ENCODE measurements at regions not wholly inside any gene's neighbourhood (a gene's known extent, or its start where the extent isn't known, plus 50 kb on each side); places are given as distances from the start of the nearest gene placed in this dataset.
A peak's percentile ranks its signal among the peaks of the same experiment; 100 is the strongest.

DNA sequence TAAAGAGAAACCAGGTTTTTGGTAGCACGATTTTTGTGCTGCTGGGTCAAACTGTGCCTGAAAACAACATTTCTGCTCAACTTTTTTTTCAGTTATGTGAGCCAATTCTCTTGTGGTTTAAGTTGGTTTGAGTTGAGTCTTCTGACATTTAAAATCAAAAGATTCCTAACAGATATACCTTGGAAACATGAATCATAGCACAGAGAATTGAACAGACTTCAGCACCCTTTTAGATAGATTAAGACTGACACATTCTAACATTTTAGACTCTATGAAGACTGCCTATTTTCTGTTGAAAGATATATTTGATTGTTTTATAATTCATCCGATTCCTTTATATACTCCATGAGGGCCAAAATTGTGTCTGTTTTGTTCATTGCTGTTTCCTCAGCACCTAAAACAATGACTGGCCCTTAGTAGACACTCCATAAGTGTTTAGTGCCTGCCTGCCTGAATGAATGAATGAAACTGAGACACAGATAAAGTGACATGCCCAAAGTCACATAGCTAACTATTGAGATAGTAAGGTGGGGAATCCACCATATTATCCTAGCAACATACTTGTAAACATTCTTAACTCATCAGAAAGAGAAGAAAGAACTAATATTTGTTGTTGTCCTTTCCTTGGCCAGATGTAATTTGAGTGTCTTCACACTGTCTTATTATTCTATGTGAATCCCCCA lies 624.0 kb downstream of the MID1IP1 start:
- Histone ChIP-seq H3K23ac (ENCODE audit: low read length in 2 of 2) (no peak overlapping the region), H3K36me3 (ENCODE audit: control insufficient read depth in 1 of 2, insufficient read depth in 2 of 2, low read depth in 1 of 2, low read length in 2 of 2) (no peaks in the 10 kb centered on the region), H2AK5ac (ENCODE audit: low read length, severe bottlenecking) (no peak overlapping the region), H2BK15ac (ENCODE audit: low read depth, poor library complexity, severe bottlenecking) (no peak overlapping the region), H3K79me1 (replicated peaks; ENCODE audit: low read length, poor library complexity, severe bottlenecking) (no peaks in the 10 kb centered on the region), H3K4me1 (ENCODE audit: control insufficient read depth, insufficient read depth, low read depth, low read length) (no peaks in the 10 kb centered on the region), H3K9me3 (ENCODE audit: control insufficient read depth, low read length) (no peaks in the 10 kb centered on the region), H3K9ac (ENCODE audit: low read length) (no peak overlapping the region), H3K27ac (ENCODE audit: low read length, poor library complexity, severe bottlenecking) (no peak overlapping the region), H3K14ac (ENCODE audit: low read length in 2 of 2) (no peak overlapping the region), H3K4me3 (ENCODE audit: insufficient read depth in 1 of 2, low read depth in 1 of 2, low read length in 2 of 2) (no peak overlapping the region), H4K8ac (ENCODE audit: low read length) (no peak overlapping the region), H2BK120ac (ENCODE audit: low read depth, low read length) (no peak overlapping the region), H3K4ac (ENCODE audit: low read depth in 1 of 2, low read length in 2 of 2) (no peak overlapping the region), H2BK12ac (ENCODE audit: low read length in 2 of 2) (no peak overlapping the region), H3K18ac (ENCODE audit: low read depth in 1 of 2, low read length in 2 of 2) (no peak overlapping the region), H2AFZ (ENCODE audit: low read depth, low read length) (no peak overlapping the region), H3K27me3 (ENCODE audit: control insufficient read depth in 1 of 2, insufficient read depth in 1 of 2, low read length in 2 of 2) (peaks cover 0 to 38% of the 10 kb centered on the region in 2 experiments), H2BK5ac (ENCODE audit: low read depth, low read length, poor library complexity, severe bottlenecking) (no peak overlapping the region), H3K4me2 (ENCODE audit: low read length, poor library complexity, severe bottlenecking) (no peak overlapping the region), H4K91ac (ENCODE audit: low read length) (no peak overlapping the region)
- no peak for DNase-seq
- WGBS, result no CpG with 5 or more reads among the region's 2 CpGs

DNA sequence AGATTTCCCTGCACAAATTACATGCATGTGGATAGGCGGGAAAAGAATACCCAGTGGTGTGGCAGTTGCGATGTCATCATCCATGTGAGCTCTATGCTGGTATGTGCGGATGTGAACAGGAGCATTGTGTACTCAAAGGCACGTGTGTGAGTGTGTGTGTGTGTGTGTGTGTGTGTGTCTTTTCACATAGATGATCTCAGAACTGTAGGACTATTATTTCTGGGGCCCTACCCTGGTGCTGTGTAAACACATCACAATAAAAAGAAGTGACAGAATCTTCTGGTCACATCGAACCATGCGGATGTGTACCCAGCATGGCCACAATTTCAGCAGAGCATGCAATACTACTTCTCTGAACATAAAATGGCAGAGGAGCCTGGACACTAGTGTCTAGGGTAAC lies 624.8 kb downstream of the MID1IP1 start:
- no peak for DNase-seq
- 100% methylated on average over 4 of the region's 6 CpGs for WGBS
- Histone ChIP-seq H4K91ac (ENCODE audit: low read length) (no peak overlapping the region), H3K4ac (ENCODE audit: low read depth in 1 of 2, low read length in 2 of 2) (no peak overlapping the region), H3K4me3 (ENCODE audit: insufficient read depth in 1 of 2, low read depth in 1 of 2, low read length in 2 of 2) (no peak overlapping the region), H2BK120ac (ENCODE audit: low read depth, low read length) (no peak overlapping the region), H3K27ac (ENCODE audit: low read length, poor library complexity, severe bottlenecking) (no peak overlapping the region), H3K79me1 (replicated peaks; ENCODE audit: low read length, poor library complexity, severe bottlenecking) (no peaks in the 10 kb centered on the region), H3K4me2 (ENCODE audit: low read length, poor library complexity, severe bottlenecking) (no peak overlapping the region), H2AFZ (ENCODE audit: low read depth, low read length) (no peak overlapping the region), H2BK5ac (ENCODE audit: low read depth, low read length, poor library complexity, severe bottlenecking) (no peak overlapping the region), H4K8ac (ENCODE audit: low read length) (no peak overlapping the region), H3K9me3 (ENCODE audit: control insufficient read depth, low read length) (no peaks in the 10 kb centered on the region), H3K23ac (ENCODE audit: low read length in 2 of 2) (no peak overlapping the region), H3K18ac (ENCODE audit: low read depth in 1 of 2, low read length in 2 of 2) (no peak overlapping the region), H3K4me1 (ENCODE audit: control insufficient read depth, insufficient read depth, low read depth, low read length) (no peaks in the 10 kb centered on the region), H3K27me3 (ENCODE audit: control insufficient read depth in 1 of 2, insufficient read depth in 1 of 2, low read length in 2 of 2) (peaks cover 0 to 38% of the 10 kb centered on the region in 2 experiments), H3K14ac (ENCODE audit: low read length in 2 of 2) (no peak overlapping the region), H3K36me3 (ENCODE audit: control insufficient read depth in 1 of 2, insufficient read depth in 2 of 2, low read depth in 1 of 2, low read length in 2 of 2) (no peaks in the 10 kb centered on the region), H2BK12ac (ENCODE audit: low read length in 2 of 2) (no peak overlapping the region), H2BK15ac (ENCODE audit: low read depth, poor library complexity, severe bottlenecking) (no peak overlapping the region), H2AK5ac (ENCODE audit: low read length, severe bottlenecking) (no peak overlapping the region), H3K9ac (ENCODE audit: low read length) (no peak overlapping the region)

DNA sequence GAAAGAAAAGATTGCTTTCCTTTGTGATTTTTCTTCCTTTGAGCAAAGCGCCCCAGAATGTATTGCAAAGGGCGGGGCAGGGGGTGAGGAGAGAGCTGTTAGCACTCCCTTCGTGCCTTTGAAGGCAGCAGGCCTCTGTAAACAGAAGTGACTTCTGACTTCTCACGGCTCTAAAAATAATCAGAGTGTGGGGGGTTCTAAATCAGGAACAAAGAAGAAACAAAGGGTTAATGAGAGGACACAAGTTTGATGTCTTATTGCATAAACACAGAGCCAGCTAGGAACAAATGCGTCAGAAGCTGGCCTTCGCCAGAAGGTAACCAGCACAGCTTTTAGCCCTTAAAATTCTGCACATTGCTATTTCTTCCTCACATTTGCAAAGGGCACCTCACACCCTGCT lies 626.2 kb downstream of the MID1IP1 start:
- 25% methylated on average over 6 of the region's 6 CpGs for WGBS
- Histone ChIP-seq H3K4me3 (ENCODE audit: insufficient read depth in 1 of 2, low read depth in 1 of 2, low read length in 2 of 2) (no peak overlapping the region), H3K18ac (ENCODE audit: low read depth in 1 of 2, low read length in 2 of 2) (no peak overlapping the region)

DNA sequence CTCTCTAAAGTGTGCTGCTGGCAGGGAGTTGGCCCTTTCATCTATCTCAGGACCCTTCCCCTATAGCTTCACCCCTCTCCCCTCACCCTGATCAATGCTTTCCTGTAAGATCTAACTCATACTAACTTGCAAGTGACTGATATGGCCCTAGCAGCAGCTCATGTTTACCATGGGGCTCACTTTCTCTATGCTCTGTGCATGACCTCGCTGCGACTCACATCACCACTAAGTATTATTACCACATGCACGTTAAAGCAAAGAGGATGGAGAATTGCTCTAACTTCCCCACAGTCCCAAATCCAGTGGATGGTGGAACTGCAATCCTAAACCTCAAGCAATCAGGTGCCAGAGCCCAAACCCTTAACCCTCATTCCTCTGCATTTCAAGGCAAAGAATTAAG lies 626.6 kb downstream of the MID1IP1 start:
- no peaks in the 10 kb centered on the region for H3K4me1 ChIP-seq (ENCODE audit: control insufficient read depth, insufficient read depth, low read depth, low read length)
- no peak overlapping the region for H3K23ac ChIP-seq (ENCODE audit: low read length in 2 of 2)
- peaks cover 0 to 42% of the 10 kb centered on the region in 2 experiments for H3K27me3 ChIP-seq (ENCODE audit: control insufficient read depth in 1 of 2, insufficient read depth in 1 of 2, low read length in 2 of 2)
- no peak overlapping the region for H2BK15ac ChIP-seq (ENCODE audit: low read depth, poor library complexity, severe bottlenecking)
- H3K27ac ChIP-seq (ENCODE audit: low read length, poor library complexity, severe bottlenecking), result no peak overlapping the region
- no peak overlapping the region for H2BK5ac ChIP-seq (ENCODE audit: low read depth, low read length, poor library complexity, severe bottlenecking)
- WGBS, result 22% methylated on average over 3 of the region's 3 CpGs
- H3K79me1 ChIP-seq (replicated peaks; ENCODE audit: low read length, poor library complexity, severe bottlenecking), result no peaks in the 10 kb centered on the region
- H2BK120ac ChIP-seq (ENCODE audit: low read depth, low read length), result no peak overlapping the region
- H3K14ac ChIP-seq (ENCODE audit: low read length in 2 of 2), result no peak overlapping the region
- no peak overlapping the region for H3K18ac ChIP-seq (ENCODE audit: low read depth in 1 of 2, low read length in 2 of 2)
- no peak overlapping the region for H3K4me3 ChIP-seq (ENCODE audit: insufficient read depth in 1 of 2, low read depth in 1 of 2, low read length in 2 of 2)
- no peak overlapping the region for H2AK5ac ChIP-seq (ENCODE audit: low read length, severe bottlenecking)
- DNase-seq, result peak; percentile 67
- peak overlapping the region in 1 of 2 experiments; percentile 18 for H2BK12ac ChIP-seq (ENCODE audit: low read length in 2 of 2)
- H4K91ac ChIP-seq (ENCODE audit: low read length), result no peak overlapping the region
- no peak overlapping the region for H3K4ac ChIP-seq (ENCODE audit: low read depth in 1 of 2, low read length in 2 of 2)
- H3K36me3 ChIP-seq (ENCODE audit: control insufficient read depth in 1 of 2, insufficient read depth in 2 of 2, low read depth in 1 of 2, low read length in 2 of 2), result no peaks in the 10 kb centered on the region
- no peak overlapping the region for H3K4me2 ChIP-seq (ENCODE audit: low read length, poor library complexity, severe bottlenecking)
- no peak overlapping the region for H4K8ac ChIP-seq (ENCODE audit: low read length)
- H2AFZ ChIP-seq (ENCODE audit: low read depth, low read length), result no peak overlapping the region
- H3K9ac ChIP-seq (ENCODE audit: low read length), result peak overlapping the region; percentile 62
- H3K9me3 ChIP-seq (ENCODE audit: control insufficient read depth, low read length), result no peaks in the 10 kb centered on the region

More for the DNA sequence above, 626.2 kb downstream of the MID1IP1 start:
- Histone ChIP-seq H2BK15ac (ENCODE audit: low read depth, poor library complexity, severe bottlenecking) (no peak overlapping the region), H3K4me2 (ENCODE audit: low read length, poor library complexity, severe bottlenecking) (no peak overlapping the region), H3K9me3 (ENCODE audit: control insufficient read depth, low read length) (no peaks in the 10 kb centered on the region), H4K91ac (ENCODE audit: low read length) (no peak overlapping the region), H4K8ac (ENCODE audit: low read length) (no peak overlapping the region), H3K27ac (ENCODE audit: low read length, poor library complexity, severe bottlenecking) (no peak overlapping the region), H3K4ac (ENCODE audit: low read depth in 1 of 2, low read length in 2 of 2) (no peak overlapping the region), H3K9ac (ENCODE audit: low read length) (peak overlapping the region; percentile 62), H2AFZ (ENCODE audit: low read depth, low read length) (no peak overlapping the region), H2AK5ac (ENCODE audit: low read length, severe bottlenecking) (no peak overlapping the region), H3K36me3 (ENCODE audit: control insufficient read depth in 1 of 2, insufficient read depth in 2 of 2, low read depth in 1 of 2, low read length in 2 of 2) (no peaks in the 10 kb centered on the region), H3K14ac (ENCODE audit: low read length in 2 of 2) (no peak overlapping the region), H3K23ac (ENCODE audit: low read length in 2 of 2) (no peak overlapping the region), H2BK120ac (ENCODE audit: low read depth, low read length) (no peak overlapping the region), H2BK5ac (ENCODE audit: low read depth, low read length, poor library complexity, severe bottlenecking) (no peak overlapping the region), H2BK12ac (ENCODE audit: low read length in 2 of 2) (no peak overlapping the region), H3K79me1 (replicated peaks; ENCODE audit: low read length, poor library complexity, severe bottlenecking) (no peaks in the 10 kb centered on the region), H3K27me3 (ENCODE audit: control insufficient read depth in 1 of 2, insufficient read depth in 1 of 2, low read length in 2 of 2) (peaks cover 0 to 39% of the 10 kb centered on the region in 2 experiments), H3K4me1 (ENCODE audit: control insufficient read depth, insufficient read depth, low read depth, low read length) (no peaks in the 10 kb centered on the region)
- peak; percentile 74 for DNase-seq
